ENCODE measurements at regions not wholly inside any gene's neighbourhood (a gene's known extent, or its start where the extent isn't known, plus 50 kb on each side); places are given as distances from the start of the nearest gene placed in this dataset.

- Histone ChIP-seq H3K4me1 (ENCODE audit: control insufficient read depth, extremely low read depth, insufficient read depth, low read length) (no peaks in the 10 kb centered on the region), H3K27ac (ENCODE audit: insufficient read depth, low read depth, low read length) (no peak overlapping the region), H3K9me1 (replicated peaks; ENCODE audit: control insufficient read depth, extremely low read depth, insufficient read depth, low read length) (no peaks in the 10 kb centered on the region), H2AFZ (ENCODE audit: low read depth, low read length) (no peak overlapping the region), H3K27me3 (ENCODE audit: control insufficient read depth in 2 of 2, insufficient read depth in 2 of 2, low read length in 2 of 2) (no peaks in the 10 kb centered on the region), H3K36me3 (ENCODE audit: control insufficient read depth in 2 of 2, extremely low read depth in 1 of 2, insufficient read depth in 2 of 2, low read length in 2 of 2) (no peaks in the 10 kb centered on the region), H3K79me2 (ENCODE audit: control insufficient read depth, insufficient read depth, low read length) (no peaks in the 10 kb centered on the region), H4K20me1 (replicated peaks; ENCODE audit: control insufficient read depth, extremely low read depth, insufficient read depth, low read length) (no peaks in the 10 kb centered on the region), H3K9me3 (replicated peaks; ENCODE audit: control insufficient read depth, insufficient read depth, low read length) (no peaks in the 10 kb centered on the region), H3K4me3 (replicated peaks in 1 of 3; ENCODE audit: insufficient read depth in 1 of 3, low read depth in 1 of 3, low read length in 3 of 3) (no peak overlapping the region), H3K9ac (replicated peaks; ENCODE audit: extremely low read depth, insufficient read depth, low read length) (no peak overlapping the region), H3K4me2 (ENCODE audit: insufficient read depth, low read length) (no peak overlapping the region)
- TF ChIP-seq MAX (IDR thresholded peaks at IDR 0.05; ENCODE audit: insufficient read depth, insufficient read length): no peak
- no peak for TF ChIP-seq POLR2A (IDR thresholded peaks at IDR 0.05; ENCODE audit: low read depth, low read length)
- CTCF ChIA-PET: no interaction called here
- FAIRE-seq: no peak
- intact Hi-C loops (cut with micrococcal nuclease) (no loop called here), dilution Hi-C loops (cut with MboI; ENCODE audit: extremely low pct_ligation_motif_present, low sequenced_read_pairs) (no loop called here)
- BruUV-seq (replicated peaks): no TSS peak
- peak; percentile 26 for DNase-seq (ENCODE audit: low read depth, low spot score)
- POLR2A ChIA-PET: no interaction called here
Measured at GRCh38 chr16:22728167-22728836, 85.7 kb upstream of the HS3ST2 start.

- Histone ChIP-seq H3K27ac (ENCODE audit: insufficient read depth, low read depth, low read length) (no peak overlapping the region), H3K36me3 (ENCODE audit: control insufficient read depth in 2 of 2, extremely low read depth in 1 of 2, insufficient read depth in 2 of 2, low read length in 2 of 2) (no peaks in the 10 kb centered on the region), H3K27me3 (ENCODE audit: control insufficient read depth in 2 of 2, insufficient read depth in 2 of 2, low read length in 2 of 2) (no peaks in the 10 kb centered on the region), H3K9me3 (replicated peaks; ENCODE audit: control insufficient read depth, insufficient read depth, low read length) (no peaks in the 10 kb centered on the region), H2AFZ (ENCODE audit: low read depth, low read length) (no peak overlapping the region), H4K20me1 (replicated peaks; ENCODE audit: control insufficient read depth, extremely low read depth, insufficient read depth, low read length) (no peaks in the 10 kb centered on the region), H3K9ac (replicated peaks; ENCODE audit: extremely low read depth, insufficient read depth, low read length) (no peak overlapping the region), H3K4me3 (replicated peaks in 1 of 3; ENCODE audit: insufficient read depth in 1 of 3, low read depth in 1 of 3, low read length in 3 of 3) (no peak overlapping the region), H3K79me2 (ENCODE audit: control insufficient read depth, insufficient read depth, low read length) (no peaks in the 10 kb centered on the region), H3K4me1 (ENCODE audit: control insufficient read depth, extremely low read depth, insufficient read depth, low read length) (no peaks in the 10 kb centered on the region), H3K9me1 (replicated peaks; ENCODE audit: control insufficient read depth, extremely low read depth, insufficient read depth, low read length) (no peaks in the 10 kb centered on the region), H3K4me2 (ENCODE audit: insufficient read depth, low read length) (no peak overlapping the region)
- dilution Hi-C loops (cut with MboI; ENCODE audit: extremely low pct_ligation_motif_present, low sequenced_read_pairs) (no loop called here), intact Hi-C loops (cut with micrococcal nuclease) (no loop called here)
- BruUV-seq (replicated peaks): no TSS peak
- no peak for DNase-seq (ENCODE audit: low read depth, low spot score)
- ChIA-PET POLR2A (no interaction called here), CTCF (no interaction called here)
- TF ChIP-seq MAX (IDR thresholded peaks at IDR 0.05; ENCODE audit: insufficient read depth, insufficient read length) (no peak), EZH2 (IDR thresholded peaks at IDR 0.05; ENCODE audit: borderline replicate concordance, low read depth, low read length, severe bottlenecking) (no peak), FOS (IDR thresholded peaks at IDR 0.05; ENCODE audit: borderline replicate concordance, insufficient read depth, low read length) (no peak), JUN (IDR thresholded peaks at IDR 0.05; ENCODE audit: borderline replicate concordance, insufficient read depth, insufficient read length, low read depth) (no peak), MYC (IDR thresholded peaks at IDR 0.05; ENCODE audit: low read depth, low read length) (no peak), POLR2A (IDR thresholded peaks at IDR 0.05; ENCODE audit: low read depth, low read length) (no peak), CTCF (IDR thresholded peaks at IDR 0.05; ENCODE audit: extremely low read depth in 1 of 2, insufficient read depth in 1 of 2, low read depth in 1 of 2, low read length in 2 of 2) (no peak), GATA2 (IDR thresholded peaks at IDR 0.05; ENCODE audit: insufficient read depth, insufficient read length, low read depth, low read length) (no peak), POLR2AphosphoS5 (IDR thresholded peaks at IDR 0.05; ENCODE audit: insufficient read depth, low read depth, low read length) (no peak)
- FAIRE-seq: no peak
Measured at GRCh38 chr16:22732400-22732799, 81.6 kb upstream of the HS3ST2 start.

All from endothelial cell of umbilical vein (primary cell).